ENCODE measurements at regions not wholly inside any gene's neighbourhood (a gene's known extent, or its start where the extent isn't known, plus 50 kb on each side); places are given as distances from the start of the nearest gene placed in this dataset.
"Not testable (repeated sequence)": the region's sequence is repeated elsewhere in the genome, so short reads cannot be mapped to it uniquely, and the experiment has no call there.

DNA sequence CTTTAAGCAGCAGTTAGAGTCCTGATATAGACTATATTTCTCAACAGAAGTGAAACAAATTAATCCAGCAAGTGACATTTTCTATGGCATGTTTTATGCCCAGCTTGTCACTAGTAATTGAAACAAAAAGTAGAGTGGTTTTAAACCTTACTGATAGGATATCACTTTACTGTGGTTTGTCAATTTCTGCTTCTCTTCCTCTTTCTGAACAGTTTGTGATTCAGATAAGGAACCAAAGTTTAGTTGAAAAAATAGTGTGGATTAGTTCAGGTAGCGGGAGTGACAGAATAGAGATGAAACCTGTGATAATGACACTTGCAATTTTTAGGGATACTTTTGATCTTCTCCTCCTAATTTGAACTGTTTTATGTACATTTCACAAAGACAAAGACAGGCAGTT lies 485.7 kb upstream of the EDIL3 start:
- H3K4me2 ChIP-seq = no peak overlapping the region
- TF ChIP-seq, protein P1, sequence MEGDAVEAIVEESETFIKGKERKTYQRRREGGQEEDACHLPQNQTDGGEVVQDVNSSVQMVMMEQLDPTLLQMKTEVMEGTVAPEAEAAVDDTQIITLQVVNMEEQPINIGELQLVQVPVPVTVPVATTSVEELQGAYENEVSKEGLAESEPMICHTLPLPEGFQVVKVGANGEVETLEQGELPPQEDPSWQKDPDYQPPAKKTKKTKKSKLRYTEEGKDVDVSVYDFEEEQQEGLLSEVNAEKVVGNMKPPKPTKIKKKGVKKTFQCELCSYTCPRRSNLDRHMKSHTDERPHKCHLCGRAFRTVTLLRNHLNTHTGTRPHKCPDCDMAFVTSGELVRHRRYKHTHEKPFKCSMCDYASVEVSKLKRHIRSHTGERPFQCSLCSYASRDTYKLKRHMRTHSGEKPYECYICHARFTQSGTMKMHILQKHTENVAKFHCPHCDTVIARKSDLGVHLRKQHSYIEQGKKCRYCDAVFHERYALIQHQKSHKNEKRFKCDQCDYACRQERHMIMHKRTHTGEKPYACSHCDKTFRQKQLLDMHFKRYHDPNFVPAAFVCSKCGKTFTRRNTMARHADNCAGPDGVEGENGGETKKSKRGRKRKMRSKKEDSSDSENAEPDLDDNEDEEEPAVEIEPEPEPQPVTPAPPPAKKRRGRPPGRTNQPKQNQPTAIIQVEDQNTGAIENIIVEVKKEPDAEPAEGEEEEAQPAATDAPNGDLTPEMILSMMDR (conservative IDR thresholded peaks at IDR 0.05; ENCODE audit: low read depth, low read length) = no peak

GRCh38 chr5:84869675-84870074 lies 485.0 kb upstream of the EDIL3 start:
- Histone ChIP-seq H3K9ac (no peak overlapping the region), H3K4me2 (no peak overlapping the region), H2AFZ (ENCODE audit: low read depth) (no peak overlapping the region), H3K27ac (no peak overlapping the region), H3K79me2 (ENCODE audit: insufficient read depth, low read depth) (no peaks in the 10 kb centered on the region), H3K4me1 (ENCODE audit: low read depth, poor library complexity, severe bottlenecking) (no peaks in the 10 kb centered on the region), H3K27me3 (ENCODE audit: insufficient read depth, low read depth) (no peaks in the 10 kb centered on the region), H4K20me1 (ENCODE audit: insufficient read depth) (no peaks in the 10 kb centered on the region), H3K36me3 (ENCODE audit: insufficient read depth) (no peaks in the 10 kb centered on the region), H3K4me3 (IDR thresholded peaks at IDR 0.05; ENCODE audit: insufficient read depth, low read depth, low read length) (no peak overlapping the region)
- TF ChIP-seq, protein P1 (conservative IDR thresholded peaks at IDR 0.05; ENCODE audit: low read depth, low read length) = no peak

More for the DNA sequence above, 485.7 kb upstream of the EDIL3 start:
- Histone ChIP-seq H4K20me1 (ENCODE audit: insufficient read depth) (no peaks in the 10 kb centered on the region), H3K27ac (no peak overlapping the region), H2AFZ (ENCODE audit: low read depth) (no peak overlapping the region), H3K79me2 (ENCODE audit: insufficient read depth, low read depth) (no peaks in the 10 kb centered on the region), H3K4me3 (IDR thresholded peaks at IDR 0.05; ENCODE audit: insufficient read depth, low read depth, low read length) (no peak overlapping the region), H3K27me3 (ENCODE audit: insufficient read depth, low read depth) (no peaks in the 10 kb centered on the region), H3K4me1 (ENCODE audit: low read depth, poor library complexity, severe bottlenecking) (no peaks in the 10 kb centered on the region), H3K9ac (no peak overlapping the region), H3K36me3 (ENCODE audit: insufficient read depth) (no peaks in the 10 kb centered on the region)

GRCh38 chr5:84863936-84864335 lies 479.3 kb upstream of the EDIL3 start:
- not testable (repeated sequence) for H3K4me2 ChIP-seq; H3K27me3 ChIP-seq (ENCODE audit: insufficient read depth, low read depth); H3K79me2 ChIP-seq (ENCODE audit: insufficient read depth, low read depth); H3K36me3 ChIP-seq (ENCODE audit: insufficient read depth); H3K4me3 ChIP-seq (IDR thresholded peaks at IDR 0.05; ENCODE audit: insufficient read depth, low read depth, low read length); H3K27ac ChIP-seq; H3K9ac ChIP-seq; H3K4me1 ChIP-seq (ENCODE audit: low read depth, poor library complexity, severe bottlenecking); H2AFZ ChIP-seq (ENCODE audit: low read depth); H4K20me1 ChIP-seq (ENCODE audit: insufficient read depth)

GRCh38 chr5:84863020-84863419 lies 478.3 kb upstream of the EDIL3 start:
- Histone ChIP-seq H2AFZ (ENCODE audit: low read depth) (no peak overlapping the region), H3K79me2 (ENCODE audit: insufficient read depth, low read depth) (no peaks in the 10 kb centered on the region), H3K27ac (no peak overlapping the region), H3K4me1 (ENCODE audit: low read depth, poor library complexity, severe bottlenecking) (no peaks in the 10 kb centered on the region), H3K4me3 (IDR thresholded peaks at IDR 0.05; ENCODE audit: insufficient read depth, low read depth, low read length) (no peak overlapping the region), H3K4me2 (no peak overlapping the region), H3K36me3 (ENCODE audit: insufficient read depth) (no peaks in the 10 kb centered on the region), H3K9ac (no peak overlapping the region), H4K20me1 (ENCODE audit: insufficient read depth) (no peaks in the 10 kb centered on the region), H3K27me3 (ENCODE audit: insufficient read depth, low read depth) (no peaks in the 10 kb centered on the region)
- TF ChIP-seq, protein P1 (conservative IDR thresholded peaks at IDR 0.05; ENCODE audit: low read depth, low read length) = no peak

DNA sequence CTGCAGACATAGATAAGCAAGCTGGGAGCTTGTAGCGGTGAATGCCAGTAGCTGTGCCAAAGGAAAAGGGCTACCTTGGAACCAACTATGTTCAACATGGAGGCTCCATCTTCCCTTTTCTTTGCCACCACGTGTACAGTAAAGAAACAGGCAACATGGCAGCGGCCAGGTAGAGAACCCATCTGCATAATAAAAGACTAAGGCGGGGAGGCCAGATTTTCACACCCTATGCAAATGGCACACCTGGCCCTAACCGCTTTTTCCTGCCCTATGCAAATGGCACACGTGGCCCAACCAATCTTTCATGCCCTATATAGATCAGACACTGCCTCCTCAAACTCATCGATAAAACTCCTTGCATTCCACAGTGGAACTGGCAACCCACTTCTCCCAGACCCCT lies 477.5 kb upstream of the EDIL3 start:
- Histone ChIP-seq H3K79me2 (ENCODE audit: insufficient read depth, low read depth) (no peaks in the 10 kb centered on the region), H3K27ac (no peak overlapping the region), H3K4me2 (no peak overlapping the region), H3K27me3 (ENCODE audit: insufficient read depth, low read depth) (no peaks in the 10 kb centered on the region), H3K9ac (no peak overlapping the region), H2AFZ (ENCODE audit: low read depth) (no peak overlapping the region), H3K4me1 (ENCODE audit: low read depth, poor library complexity, severe bottlenecking) (no peaks in the 10 kb centered on the region), H3K36me3 (ENCODE audit: insufficient read depth) (no peaks in the 10 kb centered on the region), H3K4me3 (IDR thresholded peaks at IDR 0.05; ENCODE audit: insufficient read depth, low read depth, low read length) (no peak overlapping the region), H4K20me1 (ENCODE audit: insufficient read depth) (no peaks in the 10 kb centered on the region)
- TF ChIP-seq, protein P1 (conservative IDR thresholded peaks at IDR 0.05; ENCODE audit: low read depth, low read length) = no peak
